KMS-11 (cell line): ENCODE measurements at regions not wholly inside any gene's neighbourhood (a gene's known extent, or its start where the extent isn't known, plus 50 kb on each side); places are given as distances from the start of the nearest gene placed in this dataset.

Experiments used
- H2AFZ ChIP-seq: fragments of 200-600 bp; sonication (generic); 2 replicates; pipeline ENCODE4 v1.6.1; 2016; ENCODE audit warnings: antibody characterized with exemption, mixed run types, low read depth
- H3K27ac ChIP-seq: fragments of 200-600 bp; sonication (generic); 2 replicates; pipeline ENCODE4 v1.6.1; 2016; ENCODE audit warnings: mild to moderate bottlenecking, mixed run types
- H3K27me3 ChIP-seq: fragments of 200-600 bp; sonication (generic); 2 replicates; pipeline ENCODE4 v1.6.1; 2017; ENCODE audit warnings: mild to moderate bottlenecking, low read depth, mixed run types, moderate library complexity; ENCODE audit not compliant: insufficient read depth
- H3K36me3 ChIP-seq: fragments of 200-600 bp; sonication (generic); 2 replicates; pipeline ENCODE4 v1.6.1; 2017; ENCODE audit warnings: mild to moderate bottlenecking, mixed run types; ENCODE audit not compliant: insufficient read depth
- H3K4me1 ChIP-seq: fragments of 200-600 bp; sonication (generic); 2 replicates; pipeline ENCODE4 v1.6.1; 2016; ENCODE audit warnings: mild to moderate bottlenecking, low read depth, mixed run types; ENCODE audit not compliant: poor library complexity, severe bottlenecking
- H3K4me2 ChIP-seq: fragments of 200-600 bp; sonication (generic); 2 replicates; pipeline ENCODE4 v1.7.0; 2016; ENCODE audit warnings: mild to moderate bottlenecking, mixed run types
- H3K4me3 ChIP-seq: fragments of 200-600 bp; sonication (generic); IDR thresholded peaks from 2 replicates; pipeline ENCODE4 v1.6.1; 2017; ENCODE audit warnings: low read depth, low read length, mixed read lengths; ENCODE audit not compliant: insufficient read depth
- H3K79me2 ChIP-seq: fragments of 200-600 bp; sonication (generic); 2 replicates; pipeline ENCODE4 v1.6.1; 2016; ENCODE audit warnings: low read depth, mixed run types; ENCODE audit not compliant: insufficient read depth
- H3K9ac ChIP-seq: fragments of 200-600 bp; sonication (generic); 2 replicates; pipeline ENCODE4 v1.6.1; 2016; ENCODE audit warnings: mild to moderate bottlenecking, mixed run types
- H4K20me1 ChIP-seq: fragments of 200-600 bp; sonication (generic); 2 replicates; pipeline ENCODE4 v1.6.1; 2016; ENCODE audit warnings: mild to moderate bottlenecking, mixed run types; ENCODE audit not compliant: insufficient read depth
- TF ChIP-seq, protein P1 (sequence below): fragments of 200-600 bp; sonication (generic); conservative IDR thresholded peaks from 2 replicates; pipeline ENCODE4 v1.6.1; 2017; ENCODE audit warnings: low read depth, mild to moderate bottlenecking, antibody characterized with exemption, low read length, moderate library complexity, mixed read lengths

DNA sequence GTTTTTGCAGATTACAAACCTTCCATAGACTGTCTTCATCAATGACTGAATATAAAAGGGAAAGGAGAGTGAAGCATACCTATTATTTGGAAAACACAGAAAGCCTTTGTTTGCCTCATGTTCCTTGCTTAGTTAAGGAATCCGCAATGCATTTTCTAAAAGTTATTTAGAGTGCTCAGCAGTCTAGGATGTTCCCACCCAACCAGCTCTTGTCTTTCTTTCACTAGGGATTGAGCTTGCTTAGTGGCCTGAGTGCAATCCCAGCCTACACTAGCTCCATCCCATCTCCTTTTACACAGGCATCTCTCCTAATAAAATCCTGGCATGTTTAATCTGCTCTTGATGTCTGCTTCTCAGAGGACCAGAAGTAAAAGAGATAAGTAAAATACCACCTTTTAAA is 850.5 kb upstream of the GJE1 start:
- TF ChIP-seq, protein P1, sequence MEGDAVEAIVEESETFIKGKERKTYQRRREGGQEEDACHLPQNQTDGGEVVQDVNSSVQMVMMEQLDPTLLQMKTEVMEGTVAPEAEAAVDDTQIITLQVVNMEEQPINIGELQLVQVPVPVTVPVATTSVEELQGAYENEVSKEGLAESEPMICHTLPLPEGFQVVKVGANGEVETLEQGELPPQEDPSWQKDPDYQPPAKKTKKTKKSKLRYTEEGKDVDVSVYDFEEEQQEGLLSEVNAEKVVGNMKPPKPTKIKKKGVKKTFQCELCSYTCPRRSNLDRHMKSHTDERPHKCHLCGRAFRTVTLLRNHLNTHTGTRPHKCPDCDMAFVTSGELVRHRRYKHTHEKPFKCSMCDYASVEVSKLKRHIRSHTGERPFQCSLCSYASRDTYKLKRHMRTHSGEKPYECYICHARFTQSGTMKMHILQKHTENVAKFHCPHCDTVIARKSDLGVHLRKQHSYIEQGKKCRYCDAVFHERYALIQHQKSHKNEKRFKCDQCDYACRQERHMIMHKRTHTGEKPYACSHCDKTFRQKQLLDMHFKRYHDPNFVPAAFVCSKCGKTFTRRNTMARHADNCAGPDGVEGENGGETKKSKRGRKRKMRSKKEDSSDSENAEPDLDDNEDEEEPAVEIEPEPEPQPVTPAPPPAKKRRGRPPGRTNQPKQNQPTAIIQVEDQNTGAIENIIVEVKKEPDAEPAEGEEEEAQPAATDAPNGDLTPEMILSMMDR: no peak
- Histone ChIP-seq H3K4me3 (no peak overlapping the region), H3K9ac (no peak overlapping the region), H4K20me1 (no peaks in the 10 kb centered on the region), H3K79me2 (no peaks in the 10 kb centered on the region), H3K36me3 (no peaks in the 10 kb centered on the region), H3K4me1 (no peaks in the 10 kb centered on the region), H3K4me2 (no peak overlapping the region), H3K27me3 (no peaks in the 10 kb centered on the region), H3K27ac (no peak overlapping the region), H2AFZ (no peak overlapping the region)

DNA sequence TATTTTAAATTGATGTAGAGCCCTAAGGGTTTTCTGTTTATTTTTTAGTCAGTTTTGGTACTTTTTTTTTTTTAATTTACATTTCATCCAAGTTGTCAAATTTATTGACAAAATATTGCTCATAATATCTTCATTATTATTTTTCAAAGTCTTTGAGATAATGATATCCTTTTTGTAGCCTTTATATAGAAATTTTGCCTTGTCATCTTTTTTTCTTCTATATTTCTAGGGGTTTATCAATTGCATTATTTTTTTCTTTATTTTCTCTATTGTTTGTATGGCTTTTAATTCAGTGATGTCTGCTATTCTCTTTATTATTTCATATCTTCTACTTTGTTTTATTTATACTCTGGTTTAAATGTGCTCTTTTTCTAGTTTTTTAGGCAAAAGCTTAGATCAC is 863.0 kb upstream of the GJE1 start:
- no peak overlapping the region for H3K9ac ChIP-seq
- H3K4me3 ChIP-seq: no peak overlapping the region
- no peaks in the 10 kb centered on the region for H3K36me3 ChIP-seq
- H3K4me1 ChIP-seq: peaks cover 18% of the 10 kb centered on the region
- TF ChIP-seq, protein P1: no peak
- no peaks in the 10 kb centered on the region for H3K27me3 ChIP-seq
- no peak overlapping the region for H2AFZ ChIP-seq
- H3K79me2 ChIP-seq: no peaks in the 10 kb centered on the region
- no peak overlapping the region for H3K4me2 ChIP-seq
- H3K27ac ChIP-seq: no peak overlapping the region
- no peaks in the 10 kb centered on the region for H4K20me1 ChIP-seq

DNA sequence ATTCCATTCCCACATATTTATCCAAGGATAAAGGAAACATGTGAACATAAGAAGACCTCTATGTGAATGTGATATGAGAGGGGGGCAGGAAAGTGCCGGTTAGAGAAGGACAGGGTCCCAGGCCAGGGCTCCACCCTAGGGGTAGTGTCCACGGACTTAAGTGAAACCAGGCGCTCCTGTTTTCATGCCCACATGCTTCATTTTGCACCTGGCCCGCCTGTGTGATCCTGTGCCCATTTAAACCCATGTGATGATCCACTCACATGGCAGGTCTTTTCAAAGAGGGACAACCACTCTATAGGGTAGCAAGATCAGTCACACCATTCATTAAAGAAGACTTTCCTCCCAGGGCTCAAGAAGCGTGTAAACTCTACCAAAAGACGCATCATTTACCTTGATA is 865.3 kb upstream of the GJE1 start:
- TF ChIP-seq, protein P1: no peak
- Histone ChIP-seq H3K36me3 (no peaks in the 10 kb centered on the region), H3K27ac (no peak overlapping the region), H2AFZ (no peak overlapping the region), H3K4me3 (no peak overlapping the region), H4K20me1 (no peaks in the 10 kb centered on the region), H3K79me2 (no peaks in the 10 kb centered on the region), H3K4me1 (peaks cover 24% of the 10 kb centered on the region), H3K27me3 (no peaks in the 10 kb centered on the region), H3K4me2 (0 out of 2 replicates have a peak overlapping the region, but pooled peaks have one; percentile 91), H3K9ac (no peak overlapping the region)

DNA sequence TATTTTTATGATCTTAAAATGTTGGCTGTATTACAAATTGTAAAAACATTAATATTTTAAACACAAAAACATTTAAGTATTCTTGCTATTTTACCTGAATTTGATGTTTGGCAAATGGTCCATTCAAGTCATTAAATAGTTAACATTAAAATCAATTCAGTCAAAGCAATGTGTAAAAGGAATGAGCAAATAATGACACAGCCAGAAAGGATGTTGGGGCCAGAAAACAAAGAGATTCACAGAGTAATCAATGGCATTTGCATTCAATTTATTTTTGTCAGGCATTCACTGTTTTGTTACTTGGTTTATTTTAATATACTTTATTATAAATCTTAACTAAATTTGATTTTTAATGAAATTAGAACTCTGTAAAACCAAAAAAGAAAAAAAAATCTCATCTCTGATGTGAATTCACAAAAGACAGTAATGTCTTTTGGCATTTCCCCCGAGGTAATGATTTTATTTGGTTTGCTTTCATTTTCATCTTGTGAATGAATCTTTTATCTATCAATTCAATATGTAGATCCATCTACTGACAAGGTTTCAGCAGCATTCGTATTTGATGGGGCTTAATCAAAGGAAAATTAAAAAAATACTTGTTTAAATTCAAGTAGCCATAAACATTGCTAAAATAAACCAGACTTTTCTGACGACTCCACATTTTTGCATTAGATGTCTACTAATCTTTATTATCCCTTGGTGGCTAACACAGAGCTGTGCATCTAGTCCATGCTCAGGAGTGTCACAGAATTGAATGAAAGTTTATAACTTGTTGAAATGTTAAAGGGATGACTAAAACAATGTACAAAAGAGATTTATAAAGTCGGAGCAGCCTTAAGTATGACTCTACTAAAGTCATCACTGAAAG is 866.7 kb upstream of the GJE1 start:
- H3K27me3 ChIP-seq: no peaks in the 10 kb centered on the region

More for the DNA sequence above, 866.7 kb upstream of the GJE1 start:
- Histone ChIP-seq H3K4me2 (peak overlapping the region; percentile 91), H3K27ac (peak overlapping the region; percentile 14), H3K36me3 (no peaks in the 10 kb centered on the region), H3K9ac (peak overlapping the region; percentile 42), H2AFZ (peak overlapping the region; percentile 70), H3K4me3 (no peak overlapping the region), H4K20me1 (no peaks in the 10 kb centered on the region), H3K79me2 (no peaks in the 10 kb centered on the region), H3K4me1 (peaks cover 24% of the 10 kb centered on the region)
- TF ChIP-seq, protein P1: no peak
